ENCODE measurements at regions not wholly inside any gene's neighbourhood (a gene's known extent, or its start where the extent isn't known, plus 50 kb on each side); places are given as distances from the start of the nearest gene placed in this dataset.
"Not testable (repeated sequence)": the region's sequence is repeated elsewhere in the genome, so short reads cannot be mapped to it uniquely, and the experiment has no call there.

- DNase-seq: no peak
These were observed 58.4 kb upstream of the WAPL start for GRCh38 chr10:86579883-86580520.

- no peak for DNase-seq
These were observed 58.9 kb upstream of the WAPL start for GRCh38 chr10:86580521-86580891.

GRCh38 chr10:86583983-86584382 is 62.4 kb upstream of the WAPL start:
- no peak for DNase-seq

GRCh38 chr10:86585037-86585929 is 63.7 kb upstream of the WAPL start:
- peak; percentile 37 to 67 (median 50) for DNase-seq

- no peak for DNase-seq
These were observed 64.9 kb upstream of the WAPL start for GRCh38 chr10:86586516-86586915.

GRCh38 chr10:86588781-86589180 is 65.6 kb upstream of the OPN4 start:
- not testable (repeated sequence) for DNase-seq

GRCh38 chr10:86591436-86591835 is 62.9 kb upstream of the OPN4 start:
- no peak for DNase-seq

GRCh38 chr10:86592413-86592812 is 61.9 kb upstream of the OPN4 start:
- no peak for DNase-seq

- DNase-seq: no peak
These were observed 59.8 kb upstream of the OPN4 start for GRCh38 chr10:86594535-86594934.

- no peak for DNase-seq
These were observed 58.9 kb upstream of the OPN4 start for GRCh38 chr10:86595496-86595895.

GRCh38 chr10:86596266-86596665 is 58.1 kb upstream of the OPN4 start:
- DNase-seq: no peak

GRCh38 chr10:86597306-86597705 is 57.0 kb upstream of the OPN4 start:
- DNase-seq: no peak

GRCh38 chr10:86598151-86598550 is 56.2 kb upstream of the OPN4 start:
- DNase-seq: no peak

- no peak for DNase-seq
These were observed 55.3 kb upstream of the OPN4 start for GRCh38 chr10:86599041-86599440.

GRCh38 chr10:86599729-86600128 is 54.6 kb upstream of the OPN4 start:
- no peak for DNase-seq

- no peak for DNase-seq
These were observed 54.1 kb upstream of the OPN4 start for GRCh38 chr10:86600296-86600695.

- no peak for DNase-seq
These were observed 52.3 kb upstream of the OPN4 start for GRCh38 chr10:86601956-86602602.

GRCh38 chr10:86603256-86603655 is 51.1 kb upstream of the OPN4 start:
- no peak for DNase-seq
